Esophagus squamous epithelium (tissue), 4 donors: ENCODE measurements at regions not wholly inside any gene's neighbourhood (a gene's known extent, or its start where the extent isn't known, plus 50 kb on each side); places are given as distances from the start of the nearest gene placed in this dataset.
A peak's percentile ranks its signal among the peaks of the same experiment; 100 is the strongest.

Source experiments
- POLR2A ChIP-seq, 4 donors: fragments of 450-650 bp; IDR thresholded peaks; one replicate each; pipeline ENCODE4 v1.6.1; 2017; ENCODE audit warnings: antibody characterized with exemption in 4 of 4, mild to moderate bottlenecking in 4 of 4, moderate library complexity in 3 of 4
- TF ChIP-seq, protein P1 (sequence below), 6 experiments: fragments of 450-650 bp in 4 of 6; fragments of 200-600 bp in 2 of 6; sonication (generic) in 2 of 6; IDR thresholded peaks; one replicate each; pipeline ENCODE4 v1.5.1; 2016 to 2019; ENCODE audit warnings: antibody characterized with exemption in 6 of 6, mild to moderate bottlenecking in 4 of 6, moderate library complexity in 4 of 6

DNA sequence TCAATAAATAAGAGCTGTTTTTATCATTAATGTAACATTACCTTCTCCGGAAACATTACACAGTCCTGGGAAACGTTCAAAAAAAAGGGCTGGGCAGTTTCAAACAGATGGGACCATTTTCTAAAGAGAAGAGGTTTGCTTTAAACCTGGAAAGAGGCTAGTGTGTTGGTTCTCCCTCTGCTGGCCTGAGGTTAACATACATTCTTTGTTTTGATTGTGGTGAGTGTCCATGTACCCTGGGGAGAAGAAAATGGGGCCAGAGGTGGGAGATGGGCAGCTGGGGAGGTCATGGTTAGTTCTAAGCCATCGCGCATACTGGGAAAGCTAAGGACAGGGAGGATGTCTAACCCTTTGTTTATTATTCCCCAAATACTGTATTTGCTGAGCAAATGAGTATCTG, 194.7 kb downstream of the CPEB2 start:
- TF ChIP-seq, protein P1, sequence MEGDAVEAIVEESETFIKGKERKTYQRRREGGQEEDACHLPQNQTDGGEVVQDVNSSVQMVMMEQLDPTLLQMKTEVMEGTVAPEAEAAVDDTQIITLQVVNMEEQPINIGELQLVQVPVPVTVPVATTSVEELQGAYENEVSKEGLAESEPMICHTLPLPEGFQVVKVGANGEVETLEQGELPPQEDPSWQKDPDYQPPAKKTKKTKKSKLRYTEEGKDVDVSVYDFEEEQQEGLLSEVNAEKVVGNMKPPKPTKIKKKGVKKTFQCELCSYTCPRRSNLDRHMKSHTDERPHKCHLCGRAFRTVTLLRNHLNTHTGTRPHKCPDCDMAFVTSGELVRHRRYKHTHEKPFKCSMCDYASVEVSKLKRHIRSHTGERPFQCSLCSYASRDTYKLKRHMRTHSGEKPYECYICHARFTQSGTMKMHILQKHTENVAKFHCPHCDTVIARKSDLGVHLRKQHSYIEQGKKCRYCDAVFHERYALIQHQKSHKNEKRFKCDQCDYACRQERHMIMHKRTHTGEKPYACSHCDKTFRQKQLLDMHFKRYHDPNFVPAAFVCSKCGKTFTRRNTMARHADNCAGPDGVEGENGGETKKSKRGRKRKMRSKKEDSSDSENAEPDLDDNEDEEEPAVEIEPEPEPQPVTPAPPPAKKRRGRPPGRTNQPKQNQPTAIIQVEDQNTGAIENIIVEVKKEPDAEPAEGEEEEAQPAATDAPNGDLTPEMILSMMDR (IDR thresholded peaks at IDR 0.05) = peak in 2 of 6 experiments; percentile 28 to 37
- TF ChIP-seq POLR2A (IDR thresholded peaks at IDR 0.05) = no peak
